D721Med (cell line): ENCODE measurements at regions not wholly inside any gene's neighbourhood (a gene's known extent, or its start where the extent isn't known, plus 50 kb on each side); places are given as distances from the start of the nearest gene placed in this dataset.
"Not testable (repeated sequence)": the region's sequence is repeated elsewhere in the genome, so short reads cannot be mapped to it uniquely, and the experiment has no call there.

ENCODE experiments used
- DNase-seq: peaks from one replicate; pipeline ENCODE4 v3.0.0; 2011; ENCODE audit warnings: low spot score; ENCODE audit not compliant: insufficient read length
- FAIRE-seq: peaks from 2 replicates; lab custom pipeline; 2011; peaks lifted over from hg19 to GRCh38; lab: Jason Lieb, UNC
- CTCF ChIP-seq: IDR thresholded peaks from 2 replicates; pipeline ENCODE4 v1.5.1; 2012; ENCODE audit warnings: mild to moderate bottlenecking, control low read depth; ENCODE audit not compliant: insufficient read depth; ENCODE audit errors: missing control alignments

- FAIRE-seq (no peak), DNase-seq (no peak)
- TF ChIP-seq CTCF, result no peak
These were observed 912.3 kb upstream of the WWC1 start for GRCh38 chr5:167378894-167379723.

GRCh38 chr5:167381457-167381856 lies 910.0 kb upstream of the WWC1 start:
- no peak for TF ChIP-seq CTCF
- FAIRE-seq (no peak), DNase-seq (no peak)

- no peak for TF ChIP-seq CTCF
- DNase-seq, result no peak
- no peak for FAIRE-seq
These were observed 901.9 kb upstream of the WWC1 start for GRCh38 chr5:167389537-167389936.

- not testable (repeated sequence) for FAIRE-seq, DNase-seq
These were observed 900.2 kb upstream of the WWC1 start for GRCh38 chr5:167391286-167391685.

GRCh38 chr5:167392240-167392639 lies 899.2 kb upstream of the WWC1 start:
- no peak for DNase-seq
- FAIRE-seq, result no peak

GRCh38 chr5:167393358-167393757 lies 898.1 kb upstream of the WWC1 start:
- FAIRE-seq, result no peak
- no peak for DNase-seq

More at GRCh38 chr5:167392240-167392639, 899.2 kb upstream of the WWC1 start:
- no peak for TF ChIP-seq CTCF

GRCh38 chr5:167402671-167403070 lies 888.8 kb upstream of the WWC1 start:
- no peak for FAIRE-seq
- no peak for TF ChIP-seq CTCF
- DNase-seq, result no peak

More at GRCh38 chr5:167393358-167393757, 898.1 kb upstream of the WWC1 start:
- no peak for TF ChIP-seq CTCF
